ENCODE measurements at regions not wholly inside any gene's neighbourhood (a gene's known extent, or its start where the extent isn't known, plus 50 kb on each side); places are given as distances from the start of the nearest gene placed in this dataset.

DNA sequence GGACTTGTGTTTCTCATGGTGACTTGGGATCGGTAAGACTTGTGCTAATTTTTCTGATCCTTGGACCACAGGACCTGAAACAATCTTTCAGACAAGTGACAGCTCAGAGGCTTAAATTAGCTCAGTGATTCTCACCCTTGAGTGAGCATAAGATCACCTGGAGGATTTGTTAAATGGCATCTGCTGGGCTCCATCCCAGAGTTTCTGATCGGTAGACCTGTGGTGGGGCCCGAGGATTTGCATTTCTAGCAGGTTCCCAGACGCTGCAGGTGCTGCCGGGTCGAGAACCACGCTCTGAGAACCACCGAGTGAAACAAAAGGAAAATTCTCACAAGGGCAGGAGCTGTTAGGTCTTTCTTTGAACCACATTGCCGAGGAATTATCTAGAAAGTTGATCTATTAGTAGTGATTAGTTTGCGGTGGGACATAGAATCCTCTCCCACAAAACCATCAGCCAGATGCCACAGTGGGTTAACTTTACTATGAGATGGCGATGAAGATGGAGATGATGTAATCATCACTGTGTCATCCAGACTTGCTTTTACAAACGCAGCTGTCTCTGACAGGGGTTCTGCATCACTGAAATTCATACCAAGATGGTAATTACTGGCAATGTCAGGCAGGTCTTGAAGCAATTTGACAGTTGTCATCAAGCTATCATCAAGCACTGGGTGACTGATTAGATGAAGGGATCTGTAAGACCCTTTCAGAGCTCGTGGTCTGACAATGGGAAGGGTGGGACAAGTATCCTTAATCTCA, 184.0 kb downstream of the AACS start:
- intact Hi-C loops (cut with micrococcal nuclease) = no loop called here
- Mint-ChIP-seq H3K4me3 (ENCODE audit: unreplicated experiment) (no peak overlapping the region), H3K27me3 (ENCODE audit: insufficient read depth, unreplicated experiment) (peaks cover 96% of the 10 kb centered on the region), H3K4me1 (ENCODE audit: insufficient read depth, unreplicated experiment) (no peaks in the 10 kb centered on the region), H3K36me3 (ENCODE audit: insufficient read depth, unreplicated experiment) (no peaks in the 10 kb centered on the region), H3K27ac (ENCODE audit: low read depth, unreplicated experiment) (no peak overlapping the region), H3K9me3 (ENCODE audit: unreplicated experiment) (no peaks in the 10 kb centered on the region)
- ChIA-PET CTCF (interaction anchor here (1.4 kb wide), 1 partner anchor 12 kb away, joined by 3 read pairs; no protein-coding TSS in a partner anchor), POLR2A (no interaction called here)
- DNase-seq (ENCODE audit: unreplicated experiment) = no peak
- TF ChIP-seq, protein P1, sequence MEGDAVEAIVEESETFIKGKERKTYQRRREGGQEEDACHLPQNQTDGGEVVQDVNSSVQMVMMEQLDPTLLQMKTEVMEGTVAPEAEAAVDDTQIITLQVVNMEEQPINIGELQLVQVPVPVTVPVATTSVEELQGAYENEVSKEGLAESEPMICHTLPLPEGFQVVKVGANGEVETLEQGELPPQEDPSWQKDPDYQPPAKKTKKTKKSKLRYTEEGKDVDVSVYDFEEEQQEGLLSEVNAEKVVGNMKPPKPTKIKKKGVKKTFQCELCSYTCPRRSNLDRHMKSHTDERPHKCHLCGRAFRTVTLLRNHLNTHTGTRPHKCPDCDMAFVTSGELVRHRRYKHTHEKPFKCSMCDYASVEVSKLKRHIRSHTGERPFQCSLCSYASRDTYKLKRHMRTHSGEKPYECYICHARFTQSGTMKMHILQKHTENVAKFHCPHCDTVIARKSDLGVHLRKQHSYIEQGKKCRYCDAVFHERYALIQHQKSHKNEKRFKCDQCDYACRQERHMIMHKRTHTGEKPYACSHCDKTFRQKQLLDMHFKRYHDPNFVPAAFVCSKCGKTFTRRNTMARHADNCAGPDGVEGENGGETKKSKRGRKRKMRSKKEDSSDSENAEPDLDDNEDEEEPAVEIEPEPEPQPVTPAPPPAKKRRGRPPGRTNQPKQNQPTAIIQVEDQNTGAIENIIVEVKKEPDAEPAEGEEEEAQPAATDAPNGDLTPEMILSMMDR (IDR thresholded peaks at IDR 0.05; ENCODE audit: unreplicated experiment) = no peak
- no TSS peak for BruUV-seq (replicated peaks)

DNA sequence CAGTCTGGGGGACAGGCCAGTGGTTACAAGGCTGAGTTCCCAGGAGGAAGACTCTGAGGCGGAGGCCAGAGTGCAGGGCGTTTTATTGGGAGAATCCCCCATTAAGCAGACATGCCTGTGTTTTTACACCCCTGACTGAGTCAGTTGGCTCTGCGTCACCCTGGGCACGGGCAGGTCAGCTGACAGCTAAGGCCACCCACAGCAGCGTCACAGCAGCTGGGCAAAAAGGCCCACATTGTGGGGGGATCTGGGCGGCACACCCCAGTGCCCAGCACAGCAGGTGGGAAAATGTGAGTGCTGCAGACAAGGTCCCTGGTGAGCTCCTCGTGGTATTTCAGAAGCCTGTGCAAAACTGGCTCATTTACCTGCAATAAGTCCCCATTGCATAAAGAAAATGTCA, 184.7 kb downstream of the AACS start:
- Mint-ChIP-seq H3K36me3 (ENCODE audit: insufficient read depth, unreplicated experiment) (no peaks in the 10 kb centered on the region), H3K27ac (ENCODE audit: low read depth, unreplicated experiment) (no peak overlapping the region), H3K4me1 (ENCODE audit: insufficient read depth, unreplicated experiment) (no peaks in the 10 kb centered on the region), H3K27me3 (ENCODE audit: insufficient read depth, unreplicated experiment) (peaks cover 96% of the 10 kb centered on the region), H3K9me3 (ENCODE audit: unreplicated experiment) (no peaks in the 10 kb centered on the region), H3K4me3 (ENCODE audit: unreplicated experiment) (no peak overlapping the region)
- no TSS peak for BruUV-seq (replicated peaks)
- TF ChIP-seq, protein P1 (IDR thresholded peaks at IDR 0.05; ENCODE audit: unreplicated experiment) = no peak
- CTCF ChIA-PET = interaction anchor here (1.4 kb wide), 1 partner anchor 13 kb away, joined by 3 read pairs; no protein-coding TSS in a partner anchor
- intact Hi-C loops (cut with micrococcal nuclease) = no loop called here
- DNase-seq (ENCODE audit: unreplicated experiment) = no peak
- POLR2A ChIA-PET = no interaction called here

DNA sequence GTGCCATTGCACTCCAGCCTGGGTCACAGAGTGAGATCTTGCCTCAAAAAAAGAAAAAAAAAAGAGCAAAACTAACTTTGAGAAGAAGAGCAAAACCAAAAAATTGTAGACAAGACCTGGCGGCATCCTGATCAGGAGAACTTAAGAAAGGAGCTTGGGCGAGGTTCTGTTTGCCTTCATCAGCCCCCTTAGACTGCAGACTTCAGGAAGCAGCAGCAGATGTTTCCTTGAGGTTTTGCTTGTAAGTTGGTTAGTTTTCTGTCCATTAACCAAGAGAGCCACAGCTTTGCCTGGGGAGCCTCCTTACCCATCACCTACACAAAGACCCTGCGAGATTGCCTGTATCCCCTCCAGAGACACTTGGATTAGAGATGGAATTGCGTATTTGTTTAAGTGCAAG, 189.0 kb downstream of the AACS start:
- TF ChIP-seq, protein P1 (IDR thresholded peaks at IDR 0.05; ENCODE audit: unreplicated experiment) = no peak
- H3K36me3 Mint-ChIP-seq (ENCODE audit: insufficient read depth, unreplicated experiment) = no peaks in the 10 kb centered on the region
- no peak overlapping the region for H3K27ac Mint-ChIP-seq (ENCODE audit: low read depth, unreplicated experiment)
- CTCF ChIA-PET = interaction anchor here (0.6 kb wide), 1 partner anchor 24 kb away, joined by 3 read pairs; no protein-coding TSS in a partner anchor
- no peak for DNase-seq (ENCODE audit: unreplicated experiment)
- H3K4me3 Mint-ChIP-seq (ENCODE audit: unreplicated experiment) = no peak overlapping the region
- intact Hi-C loops (cut with micrococcal nuclease) = no loop called here
- peaks cover 65% of the 10 kb centered on the region for H3K27me3 Mint-ChIP-seq (ENCODE audit: insufficient read depth, unreplicated experiment)
- POLR2A ChIA-PET = interaction anchor here (0.6 kb wide), 1 partner anchor 79 kb away, joined by 3 read pairs; no protein-coding TSS in a partner anchor
- BruUV-seq (replicated peaks) = no TSS peak
- no peaks in the 10 kb centered on the region for H3K4me1 Mint-ChIP-seq (ENCODE audit: insufficient read depth, unreplicated experiment)
- H3K9me3 Mint-ChIP-seq (ENCODE audit: unreplicated experiment) = no peaks in the 10 kb centered on the region

DNA sequence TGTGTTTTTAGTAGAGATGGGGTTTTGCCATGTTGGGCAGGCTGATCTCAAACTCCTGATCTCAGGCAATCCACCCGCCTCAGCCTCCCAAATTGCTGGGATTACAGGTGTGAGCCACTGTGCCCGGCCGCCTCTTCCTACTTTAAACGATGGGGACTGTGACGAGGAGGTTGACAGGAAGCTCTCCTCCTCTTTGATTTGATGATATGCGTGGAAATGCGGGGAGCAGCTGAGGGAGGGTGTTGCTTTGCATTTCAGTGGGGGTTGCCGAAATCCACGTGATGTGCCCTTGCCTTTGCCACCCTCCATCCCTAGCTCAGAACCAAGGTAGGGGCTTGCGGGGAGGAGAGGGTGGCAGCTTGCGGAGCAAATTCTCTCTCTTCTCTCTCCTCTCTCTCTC, 189.6 kb downstream of the AACS start:
- ChIA-PET CTCF (interaction anchor here (0.6 to 0.7 kb wide), 2 partner anchors 25 to 38 kb away, joined by 3 read pairs; no protein-coding TSS in a partner anchor), POLR2A (interaction anchor here (0.6 kb wide), 1 partner anchor 79 kb away, joined by 3 read pairs; no protein-coding TSS in a partner anchor)
- no peak overlapping the region for H3K4me3 Mint-ChIP-seq (ENCODE audit: unreplicated experiment)
- intact Hi-C loops (cut with micrococcal nuclease) = no loop called here
- H3K36me3 Mint-ChIP-seq (ENCODE audit: insufficient read depth, unreplicated experiment) = no peaks in the 10 kb centered on the region
- no TSS peak for BruUV-seq (replicated peaks)
- no peaks in the 10 kb centered on the region for H3K9me3 Mint-ChIP-seq (ENCODE audit: unreplicated experiment)
- no peak overlapping the region for H3K27ac Mint-ChIP-seq (ENCODE audit: low read depth, unreplicated experiment)
- TF ChIP-seq, protein P1 (IDR thresholded peaks at IDR 0.05; ENCODE audit: unreplicated experiment) = no peak
- peaks cover 69% of the 10 kb centered on the region for H3K27me3 Mint-ChIP-seq (ENCODE audit: insufficient read depth, unreplicated experiment)
- DNase-seq (ENCODE audit: unreplicated experiment) = no peak
- H3K4me1 Mint-ChIP-seq (ENCODE audit: insufficient read depth, unreplicated experiment) = no peaks in the 10 kb centered on the region
